MCF 10A (cell line): ENCODE measurements at regions not wholly inside any gene's neighbourhood (a gene's known extent, or its start where the extent isn't known, plus 50 kb on each side); places are given as distances from the start of the nearest gene placed in this dataset.

ENCODE experiments used
- BruUV-seq: library from RNA; stranded (reverse); fragments of 400-500 nt; replicated peaks from 2 replicates; lab custom pipeline; 2021; lab: Mats Ljungman, UMichigan
- CTCF ChIA-PET: fragments of 300-600 bp; sonication (Branson Sonifier 250); formaldehyde crosslinking; extraction: SDS; loops from one replicate; lab custom pipeline; 2021; ENCODE audit warnings: antibody characterized with exemption, inconsistent platforms; lab: Yijun Ruan, JAX
- POLR2A ChIA-PET: fragments of 300-600, 350-650 bp; sonication (Branson Sonifier 250); formaldehyde crosslinking; extraction: SDS; loops from one replicate; lab custom pipeline; 2020; ENCODE audit warnings: antibody characterized with exemption, inconsistent platforms; lab: Yijun Ruan, JAX
- DNase-seq: peaks from one replicate; pipeline ENCODE4 v3.0.0-alpha.2; 2018; ENCODE audit not compliant: unreplicated experiment
- H3K27ac Mint-ChIP-seq: one replicate; pipeline ENCODE4 v1.8.0; 2022; ENCODE audit warnings: mild to moderate bottlenecking, low read depth, mixed read lengths; ENCODE audit not compliant: unreplicated experiment
- H3K27me3 Mint-ChIP-seq: one replicate; pipeline ENCODE4 v1.8.0; 2022; ENCODE audit warnings: mixed read lengths; ENCODE audit not compliant: insufficient read depth, unreplicated experiment
- H3K36me3 Mint-ChIP-seq: one replicate; pipeline ENCODE4 v1.8.0; 2022; ENCODE audit warnings: mild to moderate bottlenecking, moderate library complexity, mixed read lengths; ENCODE audit not compliant: insufficient read depth, unreplicated experiment
- H3K4me1 Mint-ChIP-seq: one replicate; pipeline ENCODE4 v1.8.0; 2022; ENCODE audit warnings: mixed read lengths; ENCODE audit not compliant: insufficient read depth, unreplicated experiment
- H3K4me3 Mint-ChIP-seq: one replicate; pipeline ENCODE4 v1.8.0; 2022; ENCODE audit warnings: mild to moderate bottlenecking, moderate library complexity, mixed read lengths; ENCODE audit not compliant: unreplicated experiment
- H3K9me3 Mint-ChIP-seq: one replicate; pipeline ENCODE4 v1.8.0; 2022; ENCODE audit warnings: mixed read lengths; ENCODE audit not compliant: unreplicated experiment
- CTCF ChIP-seq: fragments of 200-600 bp; IDR thresholded peaks from one replicate; pipeline ENCODE4 v1.8.0; 2022; ENCODE audit warnings: antibody characterized with exemption, mild to moderate bottlenecking; ENCODE audit not compliant: unreplicated experiment
- intact Hi-C: fragments of 100-400 bp; cut with micrococcal nuclease; formaldehyde crosslinking; loops from 2 replicates; pipeline ENCODE4 v1.14.1; 2022

- ChIA-PET POLR2A (interaction anchor here (0.7 to 1.4 kb wide), 3 partner anchors 11 to 601 kb away, joined by 3 read pairs; no protein-coding TSS in a partner anchor), CTCF (interaction anchor here (0.6 to 4.8 kb wide), 26 partner anchors 8 to 537 kb away, joined by 3 to 28 read pairs (median 4); no protein-coding TSS in a partner anchor)
- Mint-ChIP-seq H3K4me1 (peaks cover 10% of the 10 kb centered on the region), H3K27ac (peak overlapping the region; percentile 22), H3K36me3 (no peaks in the 10 kb centered on the region), H3K4me3 (no peak overlapping the region), H3K9me3 (no peaks in the 10 kb centered on the region), H3K27me3 (no peaks in the 10 kb centered on the region)
- TF ChIP-seq CTCF = no peak
- no TSS peak for BruUV-seq
- intact Hi-C loops = loop anchor here (1.0 to 10.0 kb wide), 3 partner anchors 106 to 666 kb away; partner anchors contain the start of gene MEX3B
- peak; percentile 11 for DNase-seq
These were observed 105.1 kb downstream of the MEX3B start for GRCh38 chr15:81940467-81941451.

DNA sequence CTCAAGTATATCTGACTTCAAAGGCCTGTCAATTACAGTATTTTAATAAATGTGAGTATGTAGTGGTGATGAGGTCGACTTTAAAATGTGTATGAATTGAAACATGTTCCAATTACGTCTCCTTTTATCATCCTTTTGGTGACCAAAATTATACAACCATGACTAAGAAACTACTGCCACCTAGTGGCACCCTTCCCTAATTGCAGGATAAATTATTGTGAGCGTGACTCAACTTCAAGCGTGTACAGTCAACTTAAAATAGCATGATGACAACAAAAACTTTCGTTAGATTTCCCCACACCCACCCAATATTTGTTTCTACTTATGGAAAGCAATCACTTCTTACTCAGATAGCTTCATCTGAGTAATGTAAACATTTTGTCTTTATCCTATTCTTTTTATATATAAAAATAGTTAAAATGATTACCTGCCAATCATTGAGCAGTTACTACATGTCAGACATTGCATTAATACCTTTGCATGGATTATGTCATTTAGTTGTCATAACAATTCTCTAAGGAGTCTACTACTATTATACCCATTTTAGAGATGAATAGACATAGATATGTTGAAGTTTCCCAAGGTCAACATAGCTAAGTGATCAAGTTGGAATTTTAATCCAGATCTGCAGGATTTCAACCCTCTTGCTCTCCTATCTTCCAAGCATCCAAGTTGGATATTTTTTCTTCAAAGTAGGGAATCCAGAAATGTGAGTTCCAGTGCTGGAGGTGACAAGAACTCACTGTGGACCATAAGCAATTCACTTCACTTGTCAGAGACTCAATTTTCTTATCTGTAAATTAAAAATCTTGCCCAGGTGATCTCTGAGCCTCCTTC, 106.0 kb downstream of the MEX3B start:
- POLR2A ChIA-PET = interaction anchor here (1.0 to 1.4 kb wide), 3 partner anchors 12 to 220 kb away, joined by 3 read pairs; no protein-coding TSS in a partner anchor
- H3K4me1 Mint-ChIP-seq = peaks cover 10% of the 10 kb centered on the region
- H3K4me3 Mint-ChIP-seq = no peak overlapping the region

GRCh38 chr15:81937189-81937588, 108.6 kb downstream of the MEX3B start:
- DNase-seq = no peak
- Mint-ChIP-seq H3K9me3 (no peaks in the 10 kb centered on the region), H3K27me3 (no peaks in the 10 kb centered on the region), H3K4me1 (peaks cover 10% of the 10 kb centered on the region), H3K36me3 (no peaks in the 10 kb centered on the region), H3K27ac (no peak overlapping the region), H3K4me3 (no peak overlapping the region)
- no peak for TF ChIP-seq CTCF
- BruUV-seq = no TSS peak
- POLR2A ChIA-PET = no interaction called here
- intact Hi-C loops = no loop called here
- CTCF ChIA-PET = no interaction called here

More for the DNA sequence above, 106.0 kb downstream of the MEX3B start:
- Mint-ChIP-seq H3K9me3 (no peaks in the 10 kb centered on the region), H3K27me3 (no peaks in the 10 kb centered on the region), H3K27ac (no peak overlapping the region), H3K36me3 (no peaks in the 10 kb centered on the region)
- peak; percentile 69 for DNase-seq
- intact Hi-C loops = loop anchor here (1.0 to 10.0 kb wide), 4 partner anchors 106 to 665 kb away; partner anchors contain the start of gene MEX3B
- TF ChIP-seq CTCF = peak; percentile 79
- BruUV-seq = no TSS peak
- CTCF ChIA-PET = interaction anchor here (0.6 to 4.8 kb wide), 28 partner anchors 9 to 536 kb away, joined by 3 to 28 read pairs (median 4); no protein-coding TSS in a partner anchor
